NCI-H1694 treated with DMSO at 0.1 percent for 48 hours (cell line): ENCODE measurements at regions not wholly inside any gene's neighbourhood (a gene's known extent, or its start where the extent isn't known, plus 50 kb on each side); places are given as distances from the start of the nearest gene placed in this dataset.
"Not testable (repeated sequence)": the region's sequence is repeated elsewhere in the genome, so short reads cannot be mapped to it uniquely, and the experiment has no call there.

ENCODE experiments used
- DNase-seq: peaks from one replicate; lab custom pipeline; 2025; lab: John Stamatoyannopoulos, UW

DNA sequence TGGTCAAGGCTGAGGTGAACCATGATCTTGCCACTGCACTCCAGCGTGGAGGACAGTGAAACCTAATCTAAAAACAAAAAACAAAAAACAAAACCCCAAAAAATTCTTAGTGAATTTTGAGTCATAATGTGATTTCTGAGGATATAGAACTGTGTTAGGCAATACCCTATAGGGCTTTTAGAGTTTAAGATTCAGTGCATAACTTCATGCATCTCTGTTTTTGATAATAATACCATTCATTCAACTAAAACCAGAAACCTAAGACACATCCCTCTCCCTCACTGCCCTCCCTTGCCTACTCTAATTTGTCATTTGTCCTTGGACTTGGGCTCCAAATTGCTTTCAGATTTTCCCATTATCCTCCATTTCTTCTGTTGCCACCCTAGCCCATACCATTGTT is 405.7 kb upstream of the EDIL3 start:
- DNase-seq: no peak

GRCh38 chr5:84783003-84783402 is 398.3 kb upstream of the EDIL3 start:
- DNase-seq: no peak

DNA sequence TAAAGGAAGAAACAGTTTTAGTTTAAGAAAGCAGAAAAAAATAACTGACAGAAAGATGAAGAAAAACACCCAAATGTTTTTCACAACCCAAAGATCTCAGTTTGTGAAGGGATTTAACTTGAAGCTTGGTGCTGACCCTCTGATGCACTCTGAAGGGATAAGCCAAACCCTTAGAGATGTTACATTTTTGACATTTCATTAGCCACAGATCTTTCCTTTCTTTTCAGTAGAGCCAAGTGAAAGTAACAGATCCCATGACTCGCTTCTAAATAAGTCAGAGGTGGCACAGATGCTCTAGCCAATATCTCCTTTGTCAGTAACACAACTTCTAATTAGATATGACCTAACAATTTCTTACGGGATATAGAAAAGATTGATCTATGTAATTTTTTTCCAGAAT is 394.5 kb upstream of the EDIL3 start:
- no peak for DNase-seq

GRCh38 chr5:84764227-84764626 is 379.5 kb upstream of the EDIL3 start:
- DNase-seq: no peak

GRCh38 chr5:84758008-84758407 is 373.3 kb upstream of the EDIL3 start:
- DNase-seq: no peak

DNA sequence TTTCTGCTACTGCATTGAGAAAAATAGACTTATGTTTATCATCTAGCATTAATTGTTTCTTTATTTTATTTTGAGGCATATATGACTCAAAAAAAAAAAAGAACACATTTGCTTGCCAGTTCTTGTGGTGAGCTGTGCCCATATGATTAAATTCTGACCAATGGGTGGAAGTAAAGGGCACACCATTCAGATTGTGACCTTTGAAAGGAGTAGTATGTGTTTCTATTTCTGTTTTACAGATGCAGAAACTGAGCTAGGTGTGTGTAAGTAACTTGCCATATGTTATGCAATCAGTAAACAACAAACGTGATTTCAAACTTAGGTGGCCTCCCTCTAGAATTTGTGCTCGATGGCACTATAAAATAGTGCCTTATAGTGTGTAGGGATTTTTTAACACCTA is 368.1 kb upstream of the EDIL3 start:
- no peak for DNase-seq

DNA sequence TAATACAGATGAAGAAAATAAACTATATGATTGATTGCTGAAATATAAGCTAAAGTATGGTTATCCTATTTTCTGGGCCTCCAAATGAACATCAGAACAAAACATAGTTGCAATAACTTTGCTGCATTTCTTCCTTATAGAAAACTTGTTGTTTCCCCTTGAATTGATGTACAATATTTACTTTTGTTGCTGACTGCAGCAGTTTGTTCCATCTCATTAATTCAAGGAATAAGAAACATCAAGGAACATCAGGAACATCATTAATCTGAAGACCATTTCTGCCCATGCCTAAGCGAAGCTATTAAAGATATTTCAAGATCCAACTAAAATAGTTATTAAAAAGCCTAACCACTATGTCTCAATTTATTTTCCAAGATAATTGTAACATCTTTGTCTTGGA is 363.6 kb upstream of the EDIL3 start:
- DNase-seq: no peak

DNA sequence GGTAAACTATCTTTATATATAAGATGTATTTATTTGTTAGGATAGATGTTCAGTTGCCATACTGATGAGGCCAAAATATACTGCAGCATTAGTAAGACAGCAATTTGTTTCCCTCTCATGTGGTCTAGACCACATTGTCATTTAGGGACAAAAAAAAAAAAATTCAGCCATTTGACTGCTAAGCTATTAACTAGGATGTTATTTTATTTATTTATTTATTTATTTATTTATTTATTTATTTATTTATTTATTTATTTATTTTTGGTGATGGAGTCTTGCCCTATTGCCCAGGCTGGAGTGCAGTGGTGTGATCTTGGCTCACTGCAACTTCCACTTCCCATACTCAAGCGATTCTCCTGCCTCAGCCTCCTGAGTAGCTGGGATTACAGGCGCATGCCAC is 361.6 kb upstream of the EDIL3 start:
- DNase-seq: not testable (repeated sequence)

DNA sequence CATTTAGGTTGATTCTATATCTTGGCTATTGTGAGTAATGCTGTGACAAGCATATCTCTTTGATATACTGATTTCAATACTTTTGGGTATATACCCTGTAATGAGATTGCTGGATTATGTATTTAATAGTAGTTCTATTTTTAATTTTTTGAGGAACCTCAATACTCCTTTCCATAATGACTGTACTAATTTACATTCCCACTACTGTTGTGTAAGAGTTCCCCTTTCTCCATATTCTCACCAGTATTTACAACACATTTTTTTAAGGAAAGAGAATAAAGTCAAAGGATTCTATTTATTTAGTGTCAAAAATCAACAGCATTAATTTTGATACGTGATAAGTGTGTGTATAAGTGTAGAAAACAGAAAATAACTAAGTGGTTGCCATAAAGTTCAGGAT is 356.4 kb upstream of the EDIL3 start:
- DNase-seq: no peak

DNA sequence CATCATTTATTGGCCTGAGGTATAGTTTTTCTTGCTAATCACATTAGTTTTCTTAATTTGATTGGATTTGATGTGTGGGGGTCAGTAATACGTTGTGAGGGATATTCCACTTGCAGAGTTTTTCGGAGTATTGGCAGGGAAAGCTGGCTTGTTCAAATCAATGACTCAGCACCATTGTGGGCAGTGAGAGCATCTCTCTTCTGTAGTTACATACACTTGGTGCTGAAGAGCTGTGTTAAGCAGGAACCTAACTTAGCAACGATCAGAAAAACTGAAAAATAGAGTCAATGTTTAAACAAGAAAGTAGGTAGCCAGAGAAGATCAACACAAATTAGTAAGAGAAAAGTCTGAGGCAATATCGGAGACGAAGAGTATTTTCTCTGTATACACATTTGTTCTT is 344.6 kb upstream of the EDIL3 start:
- no peak for DNase-seq

- DNase-seq: no peak
Observed at GRCh38 chr5:84727708-84728107, 343.0 kb upstream of the EDIL3 start.

GRCh38 chr5:84725946-84726570 is 341.4 kb upstream of the EDIL3 start:
- DNase-seq: no peak

GRCh38 chr5:84724683-84725082 is 340.0 kb upstream of the EDIL3 start:
- DNase-seq: no peak

- no peak for DNase-seq
Observed at GRCh38 chr5:84724181-84724580, 339.5 kb upstream of the EDIL3 start.

- DNase-seq: no peak
Observed at GRCh38 chr5:84718377-84718776, 333.7 kb upstream of the EDIL3 start.

GRCh38 chr5:84715686-84716085 is 331.0 kb upstream of the EDIL3 start:
- DNase-seq: no peak

DNA sequence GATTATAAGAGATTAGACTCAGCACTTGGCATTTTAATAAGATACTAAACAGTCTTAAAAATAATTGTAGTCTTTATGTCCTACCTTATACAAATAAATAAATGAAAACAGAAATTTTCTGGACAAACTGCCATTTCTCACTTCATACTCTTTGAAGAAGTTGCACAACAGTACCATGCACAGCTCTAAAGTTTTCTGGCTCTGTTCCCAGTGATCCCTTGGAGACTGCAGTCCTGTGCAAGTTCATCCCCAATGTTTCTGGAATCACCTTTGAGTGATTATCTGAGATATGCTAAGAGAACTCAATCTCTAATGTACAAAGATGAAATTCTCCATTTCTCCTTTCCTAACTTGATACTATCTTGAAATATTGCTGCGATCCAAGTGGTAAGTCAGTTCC is 330.4 kb upstream of the EDIL3 start:
- no peak for DNase-seq

GRCh38 chr5:84709075-84709474 is 324.4 kb upstream of the EDIL3 start:
- no peak for DNase-seq

GRCh38 chr5:84706678-84707641 is 322.3 kb upstream of the EDIL3 start:
- no peak for DNase-seq

DNA sequence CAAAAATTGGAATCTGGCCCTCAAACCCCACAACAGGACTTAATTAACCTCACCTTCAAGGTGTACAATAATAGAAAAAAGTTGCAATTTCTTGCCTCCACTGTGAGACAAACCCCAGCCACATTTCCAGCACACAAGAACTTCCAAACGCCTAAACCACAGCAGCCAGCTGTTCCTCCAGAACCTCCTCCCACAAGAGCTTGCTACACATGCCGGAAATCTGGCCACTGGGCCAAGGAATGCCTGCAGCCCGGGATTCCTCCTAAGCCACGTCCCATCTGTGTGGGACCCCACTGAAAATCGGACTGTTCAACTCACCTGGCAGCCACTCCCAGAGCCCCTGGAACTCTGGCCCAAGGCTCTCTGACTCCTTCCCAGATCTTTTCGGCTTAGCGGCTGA is 315.9 kb upstream of the EDIL3 start:
- not testable (repeated sequence) for DNase-seq

DNA sequence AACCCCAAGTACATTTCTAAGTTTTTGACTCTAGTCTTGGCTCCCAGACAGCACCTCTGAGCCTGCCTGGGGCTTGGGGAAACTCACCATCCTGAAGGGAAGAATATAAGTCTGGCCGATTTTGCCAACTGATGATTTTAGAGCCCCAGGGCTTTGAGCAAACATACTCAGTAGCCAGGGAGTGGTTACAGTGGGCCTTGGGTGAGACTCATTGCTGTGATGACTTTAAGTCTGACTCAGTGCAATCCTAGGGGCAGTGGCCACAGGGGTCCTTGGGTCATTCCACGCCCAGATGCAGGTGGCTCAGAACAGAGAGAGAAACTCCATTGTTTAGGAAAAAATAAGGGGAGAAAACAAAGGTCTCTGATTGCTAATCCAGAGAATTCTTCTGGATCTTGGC is 312.0 kb upstream of the EDIL3 start:
- DNase-seq: no peak

DNA sequence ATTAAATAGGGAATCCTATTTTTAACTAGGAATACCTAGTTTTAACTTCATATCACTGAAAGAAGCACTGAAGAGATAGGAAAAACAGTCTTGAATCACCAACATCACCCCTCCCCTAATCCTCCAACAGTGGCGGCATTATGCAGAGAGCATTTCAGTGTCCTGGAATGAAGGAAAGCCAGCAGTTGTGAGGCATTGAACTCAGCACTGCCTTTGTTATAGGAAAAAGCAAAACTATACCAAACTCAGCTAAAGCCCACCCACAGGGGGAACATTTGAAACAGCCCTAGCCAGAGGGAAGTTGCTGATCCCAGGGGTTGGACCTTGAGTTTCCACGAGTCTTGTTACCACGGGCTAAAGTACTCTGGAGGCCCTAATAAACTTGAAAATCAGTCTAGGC is 310.6 kb upstream of the EDIL3 start:
- DNase-seq: no peak

DNA sequence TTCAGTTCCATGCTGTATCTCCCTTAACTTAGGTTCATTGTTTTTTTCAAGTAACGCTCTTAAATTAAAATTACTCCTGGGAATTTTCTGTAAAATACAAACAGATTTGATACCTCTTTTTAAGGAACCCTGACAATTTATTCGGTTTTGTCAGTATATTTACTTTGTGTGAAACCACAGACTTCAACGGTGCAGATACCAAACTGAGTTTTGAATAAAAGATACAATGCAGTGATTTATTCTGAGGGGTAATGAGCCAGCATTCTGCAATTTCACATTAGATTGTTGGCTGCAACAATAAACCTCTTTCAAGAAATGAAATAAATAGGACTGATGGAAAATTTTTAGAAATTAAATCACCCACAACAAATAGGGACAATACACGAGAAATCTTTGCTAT is 308.6 kb upstream of the EDIL3 start:
- no peak for DNase-seq

- DNase-seq: peak; percentile 67
Observed at GRCh38 chr5:84688566-84688965, 303.9 kb upstream of the EDIL3 start.
